ENCODE measurements at regions not wholly inside any gene's neighbourhood (a gene's known extent, or its start where the extent isn't known, plus 50 kb on each side); places are given as distances from the start of the nearest gene placed in this dataset.

DNA sequence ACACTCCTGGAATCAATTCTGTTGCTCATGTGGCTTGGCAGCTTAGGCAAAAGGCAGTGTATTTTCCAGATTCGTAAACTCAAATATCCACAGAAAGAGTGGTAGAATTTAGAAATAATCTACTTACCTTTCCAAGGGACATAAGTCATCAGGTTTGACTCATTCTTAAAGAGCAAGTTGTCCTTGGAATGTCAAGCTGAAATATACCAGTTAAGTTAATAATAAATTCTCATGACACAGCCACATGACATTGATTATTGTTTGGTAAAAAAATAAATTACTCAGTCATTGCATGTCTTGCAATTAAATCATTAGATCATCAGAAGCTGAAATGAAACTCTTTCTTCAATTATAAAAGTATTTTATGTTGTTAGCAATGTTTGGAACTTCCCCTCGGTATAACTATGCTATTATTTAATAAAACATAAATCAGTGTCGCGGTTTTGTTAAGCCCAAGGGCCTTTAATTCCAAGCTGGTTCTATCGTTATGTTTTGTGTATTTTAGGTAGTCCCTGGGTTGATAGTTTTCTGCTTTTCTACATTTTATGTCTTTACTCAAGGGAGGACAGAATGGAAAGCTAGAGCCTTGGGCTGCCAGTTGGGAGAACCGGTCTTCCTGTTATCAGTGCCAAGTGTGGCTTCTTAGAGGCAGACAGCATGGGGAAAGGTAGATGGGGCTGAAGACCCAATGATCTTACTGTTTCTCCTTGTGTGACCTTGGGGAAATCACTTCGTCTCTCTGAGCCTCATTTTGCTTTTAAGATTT is 79.3 kb upstream of the PRLR start:
- TF ChIP-seq GATA2 (IDR thresholded peaks at IDR 0.05; ENCODE audit: low read depth, low read length): no peak
- no peak for TF ChIP-seq GATA3 (IDR thresholded peaks at IDR 0.05; ENCODE audit: low read depth, low read length)

All from SH-SY5Y (cell line).